ENCODE measurements at regions not wholly inside any gene's neighbourhood (a gene's known extent, or its start where the extent isn't known, plus 50 kb on each side); places are given as distances from the start of the nearest gene placed in this dataset.

DNA sequence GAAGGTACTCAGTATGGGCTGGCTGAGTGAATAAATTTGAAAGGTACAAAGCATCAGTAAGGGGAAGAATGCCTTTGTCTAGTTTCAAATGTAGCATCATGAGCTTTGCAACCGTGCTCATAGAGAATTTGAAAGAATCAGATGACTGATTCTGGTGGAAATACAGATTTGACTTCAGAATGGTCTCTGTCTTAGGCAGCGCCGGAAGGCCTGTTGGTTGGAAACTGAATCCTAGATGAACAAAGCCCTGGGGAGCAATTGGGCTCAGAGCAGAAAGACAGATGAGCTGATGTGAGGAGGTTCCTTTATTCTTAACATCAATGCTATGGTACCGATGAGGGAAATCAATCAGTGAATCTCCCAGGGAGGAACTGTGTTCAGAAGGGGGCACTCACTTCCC is 137.3 kb downstream of the SNAPC1 start:
- Mint-ChIP-seq H3K36me3 (ENCODE audit: unreplicated experiment) (no peaks in the 10 kb centered on the region), H3K27me3 (ENCODE audit: unreplicated experiment) (no peaks in the 10 kb centered on the region), H3K9me3 (ENCODE audit: unreplicated experiment) (no peaks in the 10 kb centered on the region), H3K4me1 (ENCODE audit: unreplicated experiment) (no peaks in the 10 kb centered on the region), H3K27ac (ENCODE audit: unreplicated experiment) (no peak overlapping the region), H3K4me3 (ENCODE audit: unreplicated experiment) (no peak overlapping the region)
- TF ChIP-seq, protein P1, sequence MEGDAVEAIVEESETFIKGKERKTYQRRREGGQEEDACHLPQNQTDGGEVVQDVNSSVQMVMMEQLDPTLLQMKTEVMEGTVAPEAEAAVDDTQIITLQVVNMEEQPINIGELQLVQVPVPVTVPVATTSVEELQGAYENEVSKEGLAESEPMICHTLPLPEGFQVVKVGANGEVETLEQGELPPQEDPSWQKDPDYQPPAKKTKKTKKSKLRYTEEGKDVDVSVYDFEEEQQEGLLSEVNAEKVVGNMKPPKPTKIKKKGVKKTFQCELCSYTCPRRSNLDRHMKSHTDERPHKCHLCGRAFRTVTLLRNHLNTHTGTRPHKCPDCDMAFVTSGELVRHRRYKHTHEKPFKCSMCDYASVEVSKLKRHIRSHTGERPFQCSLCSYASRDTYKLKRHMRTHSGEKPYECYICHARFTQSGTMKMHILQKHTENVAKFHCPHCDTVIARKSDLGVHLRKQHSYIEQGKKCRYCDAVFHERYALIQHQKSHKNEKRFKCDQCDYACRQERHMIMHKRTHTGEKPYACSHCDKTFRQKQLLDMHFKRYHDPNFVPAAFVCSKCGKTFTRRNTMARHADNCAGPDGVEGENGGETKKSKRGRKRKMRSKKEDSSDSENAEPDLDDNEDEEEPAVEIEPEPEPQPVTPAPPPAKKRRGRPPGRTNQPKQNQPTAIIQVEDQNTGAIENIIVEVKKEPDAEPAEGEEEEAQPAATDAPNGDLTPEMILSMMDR (IDR thresholded peaks at IDR 0.05) = no peak
- DNase-seq (ENCODE audit: extremely low spot score, unreplicated experiment) = no peak

DNA sequence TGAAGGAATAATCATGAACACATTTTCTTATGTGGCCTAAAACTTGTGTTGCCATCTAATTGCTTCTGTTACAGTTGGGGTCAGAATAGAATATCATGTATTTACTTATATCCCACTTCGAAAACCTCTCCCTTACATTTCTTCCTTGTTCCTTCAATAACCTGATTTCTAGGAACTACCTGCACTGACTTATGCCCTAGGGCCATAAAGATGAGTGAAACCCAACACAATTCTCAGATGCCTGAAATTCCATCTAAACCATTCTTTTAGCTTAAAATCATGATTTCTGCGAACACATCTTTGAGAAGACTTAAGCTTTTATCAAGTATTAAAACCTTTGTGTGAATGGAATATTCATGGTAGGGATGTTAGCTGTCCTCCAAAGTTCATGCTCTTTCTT is 142.7 kb downstream of the SNAPC1 start:
- no peak for DNase-seq (ENCODE audit: extremely low spot score, unreplicated experiment)
- no peaks in the 10 kb centered on the region for H3K4me1 Mint-ChIP-seq (ENCODE audit: unreplicated experiment)
- peaks cover 7% of the 10 kb centered on the region for H3K27me3 Mint-ChIP-seq (ENCODE audit: unreplicated experiment)
- H3K9me3 Mint-ChIP-seq (ENCODE audit: unreplicated experiment) = no peaks in the 10 kb centered on the region
- TF ChIP-seq, protein P1 (IDR thresholded peaks at IDR 0.05) = no peak
- H3K27ac Mint-ChIP-seq (ENCODE audit: unreplicated experiment) = no peak overlapping the region
- no peak overlapping the region for H3K4me3 Mint-ChIP-seq (ENCODE audit: unreplicated experiment)
- no peaks in the 10 kb centered on the region for H3K36me3 Mint-ChIP-seq (ENCODE audit: unreplicated experiment)

DNA sequence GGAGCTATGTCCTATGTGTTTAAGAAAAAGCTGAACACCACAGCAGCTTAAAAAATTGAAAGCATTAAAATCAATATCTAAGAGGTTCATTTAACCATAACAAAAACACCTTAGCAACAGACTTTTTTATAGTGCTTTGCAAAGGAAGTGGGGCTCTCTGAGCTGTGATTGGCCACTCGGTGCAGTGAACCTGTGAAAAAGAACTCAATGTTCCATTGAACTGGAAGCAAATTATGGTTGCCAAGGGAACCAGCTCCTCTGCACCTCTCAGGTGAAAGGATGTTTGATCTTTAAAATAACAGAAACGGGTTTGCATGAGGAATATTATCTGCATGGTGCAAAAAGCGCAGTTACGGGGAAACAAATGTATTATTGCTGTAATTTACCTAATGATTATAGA is 149.4 kb downstream of the SNAPC1 start:
- no peak for DNase-seq (ENCODE audit: extremely low spot score, unreplicated experiment)
- Mint-ChIP-seq H3K36me3 (ENCODE audit: unreplicated experiment) (no peaks in the 10 kb centered on the region), H3K9me3 (ENCODE audit: unreplicated experiment) (no peaks in the 10 kb centered on the region)

DNA sequence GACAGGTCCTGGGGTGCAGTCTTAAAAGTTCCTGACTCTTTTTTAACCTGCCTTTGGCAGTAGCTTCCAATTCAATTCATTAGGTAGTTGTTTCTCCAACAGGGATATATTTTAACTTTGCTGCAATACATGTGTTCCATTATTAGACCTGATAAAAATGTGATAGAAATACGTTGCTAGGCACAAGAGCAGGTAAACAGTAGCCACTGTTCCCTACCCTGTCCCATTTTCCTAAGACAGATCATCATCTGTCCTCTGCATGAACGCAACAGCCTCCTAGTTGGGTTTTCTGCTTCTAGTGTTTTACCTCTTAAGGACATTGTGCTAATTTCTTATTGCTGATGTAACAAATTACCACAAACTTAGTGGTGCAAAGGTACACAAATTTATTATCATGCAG is 156.8 kb downstream of the SNAPC1 start:
- Mint-ChIP-seq H3K36me3 (ENCODE audit: unreplicated experiment) (no peaks in the 10 kb centered on the region), H3K4me1 (ENCODE audit: unreplicated experiment) (no peaks in the 10 kb centered on the region), H3K4me3 (ENCODE audit: unreplicated experiment) (no peak overlapping the region), H3K9me3 (ENCODE audit: unreplicated experiment) (no peaks in the 10 kb centered on the region), H3K27ac (ENCODE audit: unreplicated experiment) (no peak overlapping the region), H3K27me3 (ENCODE audit: unreplicated experiment) (peaks cover 3% of the 10 kb centered on the region)
- TF ChIP-seq, protein P1 (IDR thresholded peaks at IDR 0.05) = no peak
- DNase-seq (ENCODE audit: extremely low spot score, unreplicated experiment) = no peak

More for the DNA sequence above, 149.4 kb downstream of the SNAPC1 start:
- TF ChIP-seq, protein P1 (IDR thresholded peaks at IDR 0.05) = no peak
- Mint-ChIP-seq H3K27me3 (ENCODE audit: unreplicated experiment) (peaks cover 10% of the 10 kb centered on the region), H3K4me3 (ENCODE audit: unreplicated experiment) (no peak overlapping the region), H3K27ac (ENCODE audit: unreplicated experiment) (no peak overlapping the region), H3K4me1 (ENCODE audit: unreplicated experiment) (no peaks in the 10 kb centered on the region)

DNA sequence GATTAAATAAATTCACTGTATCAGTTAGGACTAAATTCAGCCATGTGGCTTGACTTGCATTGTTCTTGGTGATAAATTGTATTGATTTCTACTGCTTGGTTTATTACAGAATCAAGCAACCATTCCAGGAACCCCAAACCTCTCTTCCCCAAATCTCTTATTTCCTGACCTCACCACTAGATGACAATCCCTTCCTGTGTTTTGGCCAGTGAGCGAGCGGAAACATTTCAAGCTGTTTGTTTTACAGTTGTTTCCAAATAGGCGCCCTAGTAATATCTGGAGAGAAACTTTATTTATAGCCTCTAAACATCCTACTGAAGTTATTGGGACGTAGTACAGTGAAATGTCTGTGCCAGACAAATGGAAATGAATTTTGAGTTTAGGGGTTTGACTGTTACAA is 161.1 kb downstream of the SNAPC1 start:
- Mint-ChIP-seq H3K27ac (ENCODE audit: unreplicated experiment) (no peak overlapping the region), H3K4me1 (ENCODE audit: unreplicated experiment) (peaks cover 24% of the 10 kb centered on the region), H3K36me3 (ENCODE audit: unreplicated experiment) (no peaks in the 10 kb centered on the region), H3K4me3 (ENCODE audit: unreplicated experiment) (no peak overlapping the region), H3K27me3 (ENCODE audit: unreplicated experiment) (no peaks in the 10 kb centered on the region), H3K9me3 (ENCODE audit: unreplicated experiment) (no peaks in the 10 kb centered on the region)
- TF ChIP-seq, protein P1 (IDR thresholded peaks at IDR 0.05) = peak; percentile 51
- DNase-seq (ENCODE audit: extremely low spot score, unreplicated experiment) = no peak
